ENCODE measurements at regions not wholly inside any gene's neighbourhood (a gene's known extent, or its start where the extent isn't known, plus 50 kb on each side); places are given as distances from the start of the nearest gene placed in this dataset.

- no peaks in the 10 kb centered on the region for H3K27me3 ChIP-seq (ENCODE audit: insufficient read depth, low read length)
- no peaks in the 10 kb centered on the region for H3K9me2 ChIP-seq (ENCODE audit: low read depth, low read length)
- H3K4me1 ChIP-seq (ENCODE audit: insufficient read depth, low read length, severe bottlenecking), result no peaks in the 10 kb centered on the region
- H3K9ac ChIP-seq (ENCODE audit: low read length), result no peak overlapping the region
- H3K4me3 ChIP-seq (ENCODE audit: low read depth, low read length, poor library complexity, severe bottlenecking), result no peak overlapping the region
- no peaks in the 10 kb centered on the region for H3K9me3 ChIP-seq (ENCODE audit: low read length)
- TF ChIP-seq CTCF (IDR thresholded peaks at IDR 0.05; ENCODE audit: low read length) (no peak), EZH2 (IDR thresholded peaks at IDR 0.05; ENCODE audit: borderline replicate concordance, low read length) (no peak)
- H3K4me2 ChIP-seq (ENCODE audit: low read length), result no peak overlapping the region
- no peaks in the 10 kb centered on the region for H4K20me1 ChIP-seq (ENCODE audit: insufficient read depth, low read length)
- H2AFZ ChIP-seq (ENCODE audit: low read length), result no peak overlapping the region
- H3K27ac ChIP-seq (ENCODE audit: low read depth, low read length, poor library complexity, severe bottlenecking), result no peak overlapping the region
- no peaks in the 10 kb centered on the region for H3K36me3 ChIP-seq (ENCODE audit: insufficient read depth, low read length)
- no peaks in the 10 kb centered on the region for H3F3A ChIP-seq (ENCODE audit: insufficient read depth, low read length)
- no peaks in the 10 kb centered on the region for H3K79me2 ChIP-seq (ENCODE audit: insufficient read depth, low read length)
Observed at GRCh38 chr16:79421126-79421525, 179.4 kb downstream of the MAF start.

GRCh38 chr16:79420493-79420892 lies 180.0 kb downstream of the MAF start:
- Histone ChIP-seq H3K4me1 (ENCODE audit: insufficient read depth, low read length, severe bottlenecking) (no peaks in the 10 kb centered on the region), H3K79me2 (ENCODE audit: insufficient read depth, low read length) (no peaks in the 10 kb centered on the region), H3F3A (ENCODE audit: insufficient read depth, low read length) (no peaks in the 10 kb centered on the region), H2AFZ (ENCODE audit: low read length) (no peak overlapping the region), H3K4me3 (ENCODE audit: low read depth, low read length, poor library complexity, severe bottlenecking) (no peak overlapping the region), H3K9me2 (ENCODE audit: low read depth, low read length) (no peaks in the 10 kb centered on the region), H3K36me3 (ENCODE audit: insufficient read depth, low read length) (no peaks in the 10 kb centered on the region), H3K27ac (ENCODE audit: low read depth, low read length, poor library complexity, severe bottlenecking) (no peak overlapping the region), H4K20me1 (ENCODE audit: insufficient read depth, low read length) (no peaks in the 10 kb centered on the region), H3K4me2 (ENCODE audit: low read length) (no peak overlapping the region), H3K9ac (ENCODE audit: low read length) (no peak overlapping the region), H3K27me3 (ENCODE audit: insufficient read depth, low read length) (no peaks in the 10 kb centered on the region), H3K9me3 (ENCODE audit: low read length) (no peaks in the 10 kb centered on the region)
- TF ChIP-seq CTCF (IDR thresholded peaks at IDR 0.05; ENCODE audit: low read length) (no peak), EZH2 (IDR thresholded peaks at IDR 0.05; ENCODE audit: borderline replicate concordance, low read length) (no peak)

DNA sequence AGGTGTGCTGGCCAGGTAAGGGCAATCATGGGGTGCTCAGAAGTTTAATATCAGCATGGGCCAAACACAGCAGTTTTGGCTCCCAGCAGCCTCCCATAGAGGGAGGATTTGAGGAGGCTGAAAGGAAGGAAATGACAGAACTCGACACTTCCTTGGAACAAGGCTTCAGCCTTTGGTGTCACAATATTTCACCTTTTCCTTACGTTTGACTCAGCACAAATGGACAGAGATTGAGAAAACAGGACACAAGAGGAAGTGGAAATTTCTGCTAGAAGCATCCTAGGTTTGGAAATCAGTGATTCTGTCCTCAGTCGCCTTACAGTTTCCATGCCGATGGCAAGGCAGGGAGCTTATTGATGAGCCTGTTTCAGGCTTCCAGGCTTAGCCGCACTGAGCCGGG lies 181.4 kb downstream of the MAF start:
- no peak overlapping the region for H3K27ac ChIP-seq (ENCODE audit: low read depth, low read length, poor library complexity, severe bottlenecking)
- H3K9me3 ChIP-seq (ENCODE audit: low read length), result no peaks in the 10 kb centered on the region
- no peak overlapping the region for H3K9ac ChIP-seq (ENCODE audit: low read length)
- no peaks in the 10 kb centered on the region for H3K36me3 ChIP-seq (ENCODE audit: insufficient read depth, low read length)
- H3K4me1 ChIP-seq (ENCODE audit: insufficient read depth, low read length, severe bottlenecking), result no peaks in the 10 kb centered on the region
- no peaks in the 10 kb centered on the region for H4K20me1 ChIP-seq (ENCODE audit: insufficient read depth, low read length)
- no peak overlapping the region for H3K4me3 ChIP-seq (ENCODE audit: low read depth, low read length, poor library complexity, severe bottlenecking)
- no peaks in the 10 kb centered on the region for H3K9me2 ChIP-seq (ENCODE audit: low read depth, low read length)
- no peak for TF ChIP-seq EZH2 (IDR thresholded peaks at IDR 0.05; ENCODE audit: borderline replicate concordance, low read length)
- no peak for TF ChIP-seq CTCF (IDR thresholded peaks at IDR 0.05; ENCODE audit: low read length)
- no peaks in the 10 kb centered on the region for H3K79me2 ChIP-seq (ENCODE audit: insufficient read depth, low read length)
- H3K27me3 ChIP-seq (ENCODE audit: insufficient read depth, low read length), result no peaks in the 10 kb centered on the region
- H2AFZ ChIP-seq (ENCODE audit: low read length), result no peak overlapping the region
- H3K4me2 ChIP-seq (ENCODE audit: low read length), result no peak overlapping the region
- no peaks in the 10 kb centered on the region for H3F3A ChIP-seq (ENCODE audit: insufficient read depth, low read length)
